Hematopoietic multipotent progenitor cell treated with erythropoietin and hydrocortisone succinate and interleukin-3 and kit ligand, for 15 days (in vitro differentiated cells): ENCODE measurements at regions not wholly inside any gene's neighbourhood (a gene's known extent, or its start where the extent isn't known, plus 50 kb on each side); places are given as distances from the start of the nearest gene placed in this dataset.

ENCODE experiments used
- DNase-seq: peaks from one replicate; pipeline ENCODE4 v3.0.0-alpha.2; 2015; ENCODE audit warnings: low spot score

- no peak for DNase-seq
Measured at GRCh38 chr1:216919060-216919970, 196.1 kb upstream of the ESRRG start.

- no peak for DNase-seq
Measured at GRCh38 chr1:216916890-216917438, 193.7 kb upstream of the ESRRG start.

- no peak for DNase-seq
Measured at GRCh38 chr1:216914974-216915373, 191.7 kb upstream of the ESRRG start.

- DNase-seq, result no peak
Measured at GRCh38 chr1:216913976-216914375, 190.7 kb upstream of the ESRRG start.

- DNase-seq, result no peak
Measured at GRCh38 chr1:216910081-216910840, 187.0 kb upstream of the ESRRG start.

- no peak for DNase-seq
Measured at GRCh38 chr1:216908126-216908525, 184.9 kb upstream of the ESRRG start.

- DNase-seq, result no peak
Measured at GRCh38 chr1:216907100-216907499, 183.9 kb upstream of the ESRRG start.

- no peak for DNase-seq
Measured at GRCh38 chr1:216905781-216906180, 182.6 kb upstream of the ESRRG start.

- no peak for DNase-seq
Measured at GRCh38 chr1:216905137-216905536, 181.9 kb upstream of the ESRRG start.

- DNase-seq, result no peak
Measured at GRCh38 chr1:216904471-216904870, 181.2 kb upstream of the ESRRG start.

GRCh38 chr1:216903382-216903740 lies 180.1 kb upstream of the ESRRG start:
- no peak for DNase-seq

- no peak for DNase-seq
Measured at GRCh38 chr1:216902669-216903381, 179.6 kb upstream of the ESRRG start.

- no peak for DNase-seq
Measured at GRCh38 chr1:216900116-216900620, 176.9 kb upstream of the ESRRG start.

- DNase-seq, result no peak
Measured at GRCh38 chr1:216898801-216899200, 175.6 kb upstream of the ESRRG start.

- DNase-seq, result no peak
Measured at GRCh38 chr1:216896146-216896545, 172.9 kb upstream of the ESRRG start.

GRCh38 chr1:216894494-216894893 lies 171.3 kb upstream of the ESRRG start:
- no peak for DNase-seq

GRCh38 chr1:216892581-216893160 lies 169.4 kb upstream of the ESRRG start:
- no peak for DNase-seq

GRCh38 chr1:216890871-216891270 lies 167.6 kb upstream of the ESRRG start:
- DNase-seq, result no peak

GRCh38 chr1:216888731-216889130 lies 165.5 kb upstream of the ESRRG start:
- no peak for DNase-seq

- no peak for DNase-seq
Measured at GRCh38 chr1:216887032-216887431, 163.8 kb upstream of the ESRRG start.

- DNase-seq, result no peak
Measured at GRCh38 chr1:216884614-216885229, 161.5 kb upstream of the ESRRG start.
